Upper lobe of left lung (tissue), 4 donors: ENCODE measurements at regions not wholly inside any gene's neighbourhood (a gene's known extent, or its start where the extent isn't known, plus 50 kb on each side); places are given as distances from the start of the nearest gene placed in this dataset.

Source experiments
- CTCF ChIP-seq, 6 experiments: fragments of 450-650 bp in 4 of 6; fragments of 200-600 bp in 2 of 6; sonication (generic) in 2 of 6; IDR thresholded peaks; one replicate each; pipeline ENCODE4 v1.5.1; 2016 to 2019; ENCODE audit warnings: antibody characterized with exemption in 6 of 6
- POLR2A ChIP-seq, 4 donors: fragments of 450-650 bp; IDR thresholded peaks; one replicate each; pipeline ENCODE4 v1.5.1; 2016 to 2017; ENCODE audit warnings: antibody characterized with exemption in 4 of 4, mild to moderate bottlenecking in 2 of 4
- POLR2AphosphoS5 ChIP-seq, 2 donors: sonication (generic); formaldehyde crosslinking; IDR thresholded peaks; one replicate each; pipeline ENCODE4 v1.5.1; 2017; ENCODE audit warnings: antibody characterized with exemption in 2 of 2

GRCh38 chr16:86392436-86393152, 117.7 kb upstream of the FOXF1 start:
- no peak for TF ChIP-seq CTCF (IDR thresholded peaks at IDR 0.05)
- no peak for TF ChIP-seq POLR2A (IDR thresholded peaks at IDR 0.05)
- TF ChIP-seq POLR2AphosphoS5 (IDR thresholded peaks at IDR 0.05), result no peak
